Natural killer cell (primary cell): ENCODE measurements at regions not wholly inside any gene's neighbourhood (a gene's known extent, or its start where the extent isn't known, plus 50 kb on each side); places are given as distances from the start of the nearest gene placed in this dataset.

Source experiments
- ATAC-seq, 3 donors: fragments of 150-1000 bp in 2 of 3; fragments of 200-7000 bp in 1 of 3; cut with Tn5 transposase; 1 replicate in 1 of 3; 2 replicates in 2 of 3; pipeline ENCODE4 v1.10.0; 2021; ENCODE audit warnings: mild to moderate bottlenecking in 2 of 3, moderate library complexity in 2 of 3
- DNase-seq, 2 donors: peaks; one replicate each; pipeline versions ENCODE4 v3.0.0 to v3.0.0-alpha.2; 2013 to 2021; ENCODE audit warnings: mixed read lengths in 1 of 2
- H3K27ac ChIP-seq: one replicate; pipeline ENCODE4 v1.5.1; 2013; ENCODE audit warnings: mild to moderate bottlenecking, low read length
- H3K27me3 ChIP-seq: one replicate; pipeline ENCODE4 v1.6.1; 2013; ENCODE audit warnings: low read length; ENCODE audit not compliant: control insufficient read depth, insufficient read depth
- H3K36me3 ChIP-seq: one replicate; pipeline ENCODE4 v1.6.1; 2013; ENCODE audit warnings: low read length; ENCODE audit not compliant: control insufficient read depth, insufficient read depth
- H3K4me1 ChIP-seq: one replicate; pipeline ENCODE4 v1.6.1; 2013; ENCODE audit warnings: low read length; ENCODE audit not compliant: control insufficient read depth, insufficient read depth
- H3K4me3 ChIP-seq: one replicate; pipeline ENCODE4 v1.5.1; 2013; ENCODE audit warnings: low read length
- H3K9me3 ChIP-seq: one replicate; pipeline ENCODE4 v1.6.1; 2013; ENCODE audit warnings: low read length; ENCODE audit not compliant: control insufficient read depth, insufficient read depth
- H3K27ac Mint-ChIP-seq, 2 donors: one replicate each; pipeline ENCODE4 v1.8.0; 2022; ENCODE audit warnings: mild to moderate bottlenecking in 2 of 2, mixed read lengths in 2 of 2, moderate library complexity in 1 of 2
- H3K27me3 Mint-ChIP-seq, 2 donors: one replicate each; pipeline ENCODE4 v1.8.0; 2022; ENCODE audit warnings: low read depth in 2 of 2, mixed read lengths in 2 of 2
- H3K36me3 Mint-ChIP-seq: one replicate; pipeline ENCODE4 v1.8.0; 2022; ENCODE audit warnings: mixed read lengths
- H3K4me1 Mint-ChIP-seq, 2 donors: one replicate each; pipeline ENCODE4 v1.8.0; 2022; ENCODE audit warnings: mixed read lengths in 2 of 2
- H3K4me3 Mint-ChIP-seq: one replicate; pipeline ENCODE4 v1.8.0; 2022; ENCODE audit warnings: mild to moderate bottlenecking, moderate library complexity, mixed read lengths
- H3K9me3 Mint-ChIP-seq, 2 donors: one replicate each; pipeline ENCODE4 v1.8.0; 2022; ENCODE audit warnings: mixed read lengths in 2 of 2
- WGBS: methylation state at CpG from one replicate; pipeline ENCODE4 v1.1.7; 2013; ENCODE audit warnings: missing lambda C conversion rate; ENCODE audit not compliant: insufficient coverage; 5-methylcytosine and 5-hydroxymethylcytosine counted together
- intact Hi-C: fragments of 100-400 bp; cut with micrococcal nuclease; formaldehyde crosslinking; loops from one replicate; pipeline ENCODE4 v1.14.2; 2022
- TF ChIP-seq, protein P1 (sequence below): fragments of 200-600 bp; IDR thresholded peaks from one replicate; pipeline ENCODE4 v1.8.0; 2022; ENCODE audit warnings: antibody characterized with exemption

DNA sequence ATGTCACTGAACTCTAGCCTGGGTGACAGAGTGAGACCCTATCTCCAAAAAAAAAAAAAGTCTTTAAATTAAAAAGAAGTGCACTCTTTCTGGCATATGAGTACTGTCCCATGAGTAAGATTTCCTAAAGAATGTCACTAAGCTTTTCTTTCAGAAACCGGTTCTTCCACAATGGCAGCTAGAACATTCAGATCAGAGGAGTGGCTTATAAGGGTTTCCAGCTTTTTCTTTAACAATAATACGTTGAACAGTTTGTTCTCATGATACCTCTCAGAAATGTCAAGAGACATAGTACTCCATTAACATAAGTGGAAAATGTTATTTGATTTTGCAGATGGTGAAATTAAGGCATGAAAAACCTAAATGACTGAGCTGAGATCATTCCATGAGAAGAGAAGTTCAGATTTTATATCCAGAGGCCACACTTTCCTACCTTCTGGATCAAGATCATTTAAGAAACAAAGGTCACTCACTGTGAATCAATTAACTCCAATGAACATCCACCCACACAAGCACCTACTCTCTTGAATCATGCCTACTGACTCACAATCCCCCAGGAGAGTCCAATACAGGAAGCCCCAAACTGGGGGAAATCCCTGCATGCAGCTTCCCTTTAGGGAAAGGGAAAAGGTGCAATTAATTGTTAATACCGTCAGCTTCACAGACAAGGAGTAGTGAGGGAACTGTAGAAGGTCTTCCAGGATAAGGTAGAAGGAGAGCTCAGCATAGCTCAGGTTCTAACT, 86.9 kb downstream of the SPTSSA start:
- WGBS: 82% methylated on average over 3 of the region's 3 CpGs
- intact Hi-C loops: no loop called here
- H3K4me3 Mint-ChIP-seq: no peak overlapping the region
- H3K9me3 Mint-ChIP-seq: no peaks in the 10 kb centered on the region
- peaks cover 7 to 8% of the 10 kb centered on the region in 2 donors for H3K27me3 Mint-ChIP-seq
- no peaks in the 10 kb centered on the region for H3K27me3 ChIP-seq
- ATAC-seq (no peak), DNase-seq (no peak)
- H3K36me3 ChIP-seq: no peaks in the 10 kb centered on the region
- TF ChIP-seq, protein P1, sequence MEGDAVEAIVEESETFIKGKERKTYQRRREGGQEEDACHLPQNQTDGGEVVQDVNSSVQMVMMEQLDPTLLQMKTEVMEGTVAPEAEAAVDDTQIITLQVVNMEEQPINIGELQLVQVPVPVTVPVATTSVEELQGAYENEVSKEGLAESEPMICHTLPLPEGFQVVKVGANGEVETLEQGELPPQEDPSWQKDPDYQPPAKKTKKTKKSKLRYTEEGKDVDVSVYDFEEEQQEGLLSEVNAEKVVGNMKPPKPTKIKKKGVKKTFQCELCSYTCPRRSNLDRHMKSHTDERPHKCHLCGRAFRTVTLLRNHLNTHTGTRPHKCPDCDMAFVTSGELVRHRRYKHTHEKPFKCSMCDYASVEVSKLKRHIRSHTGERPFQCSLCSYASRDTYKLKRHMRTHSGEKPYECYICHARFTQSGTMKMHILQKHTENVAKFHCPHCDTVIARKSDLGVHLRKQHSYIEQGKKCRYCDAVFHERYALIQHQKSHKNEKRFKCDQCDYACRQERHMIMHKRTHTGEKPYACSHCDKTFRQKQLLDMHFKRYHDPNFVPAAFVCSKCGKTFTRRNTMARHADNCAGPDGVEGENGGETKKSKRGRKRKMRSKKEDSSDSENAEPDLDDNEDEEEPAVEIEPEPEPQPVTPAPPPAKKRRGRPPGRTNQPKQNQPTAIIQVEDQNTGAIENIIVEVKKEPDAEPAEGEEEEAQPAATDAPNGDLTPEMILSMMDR: no peak
- H3K27ac Mint-ChIP-seq: no peak overlapping the region
- H3K4me1 Mint-ChIP-seq: no peaks in the 10 kb centered on the region
- no peaks in the 10 kb centered on the region for H3K4me1 ChIP-seq
- H3K27ac ChIP-seq: no peak overlapping the region
- no peaks in the 10 kb centered on the region for H3K36me3 Mint-ChIP-seq
- no peak overlapping the region for H3K4me3 ChIP-seq
- no peaks in the 10 kb centered on the region for H3K9me3 ChIP-seq

GRCh38 chr14:34373191-34373590, 88.8 kb downstream of the SPTSSA start:
- H3K27me3 Mint-ChIP-seq: peaks cover 0 to 8% of the 10 kb centered on the region in 2 donors
- intact Hi-C loops: no loop called here

DNA sequence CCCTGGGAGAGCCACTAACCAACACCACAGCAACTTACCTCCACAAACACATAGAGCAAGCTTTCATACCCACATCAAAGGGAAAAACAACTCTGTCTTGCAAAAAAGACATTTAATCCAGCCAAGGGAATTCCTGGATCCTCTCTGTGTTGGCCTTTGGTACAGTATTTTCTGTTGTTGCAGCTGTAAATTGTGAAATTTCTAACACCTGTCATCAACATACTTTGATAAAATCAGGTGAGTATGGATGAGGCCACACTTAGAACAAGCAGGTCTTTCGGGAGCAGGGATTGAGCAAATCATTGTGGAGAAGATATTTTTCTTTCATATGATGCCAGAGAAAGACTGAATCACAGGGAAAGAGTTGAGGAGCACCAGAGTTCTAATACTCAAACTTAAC, 89.3 kb downstream of the SPTSSA start:
- TF ChIP-seq, protein P1: no peak
- DNase-seq: no peak
- Mint-ChIP-seq H3K4me3 (no peak overlapping the region), H3K4me1 (no peaks in the 10 kb centered on the region), H3K36me3 (no peaks in the 10 kb centered on the region), H3K27me3 (peaks cover 0 to 8% of the 10 kb centered on the region in 2 donors), H3K9me3 (no peaks in the 10 kb centered on the region), H3K27ac (no peak overlapping the region)
- intact Hi-C loops: no loop called here
- H3K36me3 ChIP-seq: no peaks in the 10 kb centered on the region
- no peak overlapping the region for H3K27ac ChIP-seq
- 100% methylated on average over 1 of the region's 1 CpG for WGBS
- no peaks in the 10 kb centered on the region for H3K27me3 ChIP-seq
- ATAC-seq: no peak
- H3K4me1 ChIP-seq: no peaks in the 10 kb centered on the region
- no peaks in the 10 kb centered on the region for H3K9me3 ChIP-seq
- no peak overlapping the region for H3K4me3 ChIP-seq

More at GRCh38 chr14:34373191-34373590, 88.8 kb downstream of the SPTSSA start:
- TF ChIP-seq, protein P1: no peak
- ATAC-seq (no peak), DNase-seq (no peak)
- H3K4me3 ChIP-seq: no peak overlapping the region
- H3K9me3 Mint-ChIP-seq: no peaks in the 10 kb centered on the region
- no peaks in the 10 kb centered on the region for H3K4me1 ChIP-seq
- no peaks in the 10 kb centered on the region for H3K36me3 ChIP-seq
- H3K27ac Mint-ChIP-seq: no peak overlapping the region
- no peaks in the 10 kb centered on the region for H3K27me3 ChIP-seq
- H3K27ac ChIP-seq: no peak overlapping the region
- no peak overlapping the region for H3K4me3 Mint-ChIP-seq
- H3K4me1 Mint-ChIP-seq: no peaks in the 10 kb centered on the region
- no peaks in the 10 kb centered on the region for H3K36me3 Mint-ChIP-seq
- WGBS: 93% methylated on average over 1 of the region's 2 CpGs
- no peaks in the 10 kb centered on the region for H3K9me3 ChIP-seq

DNA sequence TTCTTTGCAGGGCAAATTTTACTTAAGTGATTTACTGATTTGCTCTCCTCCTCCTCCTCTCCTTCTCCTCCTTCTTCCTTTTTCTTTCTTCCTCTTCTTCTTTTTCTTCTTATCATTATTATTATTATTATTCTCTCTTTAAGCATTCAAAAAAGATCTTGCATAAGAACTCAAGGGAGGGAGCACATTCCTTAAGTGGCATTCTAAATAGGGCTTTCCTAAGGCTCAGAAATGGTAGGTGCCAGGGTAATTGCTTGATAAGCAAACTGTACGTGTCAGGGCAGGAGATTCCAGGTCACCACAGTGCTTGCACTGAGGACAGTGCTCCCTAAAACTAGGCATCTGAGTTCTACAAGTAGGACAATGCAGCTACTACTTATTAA, 92.4 kb downstream of the SPTSSA start:
- no peaks in the 10 kb centered on the region for H3K36me3 ChIP-seq
- TF ChIP-seq, protein P1: no peak
- H3K27ac Mint-ChIP-seq: no peak overlapping the region
- peaks cover 0 to 10% of the 10 kb centered on the region in 2 donors for H3K27me3 Mint-ChIP-seq
- H3K36me3 Mint-ChIP-seq: no peaks in the 10 kb centered on the region
- H3K4me3 ChIP-seq: no peak overlapping the region
- ATAC-seq: no peak
- H3K4me1 Mint-ChIP-seq: no peaks in the 10 kb centered on the region
- no peak overlapping the region for H3K27ac ChIP-seq
- no peak for DNase-seq
- H3K9me3 Mint-ChIP-seq: no peaks in the 10 kb centered on the region
- intact Hi-C loops: no loop called here
- 79% methylated on average over 1 of the region's 1 CpG for WGBS
- H3K27me3 ChIP-seq: no peaks in the 10 kb centered on the region
- H3K9me3 ChIP-seq: no peaks in the 10 kb centered on the region
- H3K4me3 Mint-ChIP-seq: no peak overlapping the region
- H3K4me1 ChIP-seq: no peaks in the 10 kb centered on the region
